ENCODE measurements at regions not wholly inside any gene's neighbourhood (a gene's known extent, or its start where the extent isn't known, plus 50 kb on each side); places are given as distances from the start of the nearest gene placed in this dataset.

DNA sequence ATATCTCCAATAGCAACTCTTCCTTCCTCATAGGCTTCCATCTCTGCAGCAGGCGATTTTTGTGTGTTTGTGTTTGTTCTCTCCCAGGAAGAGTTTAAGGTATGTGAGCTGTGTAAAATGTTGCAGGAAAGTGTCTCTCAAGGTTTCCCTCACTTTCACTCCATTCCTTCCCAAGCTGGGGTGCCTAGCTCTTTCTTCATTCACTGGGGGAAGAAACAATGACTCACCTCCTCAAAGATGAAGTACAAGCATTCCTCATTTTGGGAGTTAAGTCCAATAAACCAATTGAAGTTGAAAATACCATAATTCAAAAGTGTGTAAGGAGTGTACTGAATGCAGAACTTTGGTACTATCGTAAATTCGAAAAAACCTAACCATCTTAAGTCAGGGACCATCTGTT is 422.7 kb upstream of the CFAP20DC start:
- no peak for DNase-seq (ENCODE audit: low read depth in 1 of 2, low spot score in 1 of 2)
- H3K27me3 ChIP-seq (ENCODE audit: insufficient read depth, poor library complexity, severe bottlenecking) = no peaks in the 10 kb centered on the region
- no peak overlapping the region for H3K27ac ChIP-seq (replicated peaks)
- no peak overlapping the region for H3K4me3 ChIP-seq (replicated peaks; ENCODE audit: insufficient read depth, low read length)
- no peak for TF ChIP-seq GABPA (IDR thresholded peaks at IDR 0.05; ENCODE audit: low read depth)
- TF ChIP-seq SPI1 (IDR thresholded peaks at IDR 0.05; ENCODE audit: borderline replicate concordance, low read depth) = no peak
- TF ChIP-seq, protein P1, sequence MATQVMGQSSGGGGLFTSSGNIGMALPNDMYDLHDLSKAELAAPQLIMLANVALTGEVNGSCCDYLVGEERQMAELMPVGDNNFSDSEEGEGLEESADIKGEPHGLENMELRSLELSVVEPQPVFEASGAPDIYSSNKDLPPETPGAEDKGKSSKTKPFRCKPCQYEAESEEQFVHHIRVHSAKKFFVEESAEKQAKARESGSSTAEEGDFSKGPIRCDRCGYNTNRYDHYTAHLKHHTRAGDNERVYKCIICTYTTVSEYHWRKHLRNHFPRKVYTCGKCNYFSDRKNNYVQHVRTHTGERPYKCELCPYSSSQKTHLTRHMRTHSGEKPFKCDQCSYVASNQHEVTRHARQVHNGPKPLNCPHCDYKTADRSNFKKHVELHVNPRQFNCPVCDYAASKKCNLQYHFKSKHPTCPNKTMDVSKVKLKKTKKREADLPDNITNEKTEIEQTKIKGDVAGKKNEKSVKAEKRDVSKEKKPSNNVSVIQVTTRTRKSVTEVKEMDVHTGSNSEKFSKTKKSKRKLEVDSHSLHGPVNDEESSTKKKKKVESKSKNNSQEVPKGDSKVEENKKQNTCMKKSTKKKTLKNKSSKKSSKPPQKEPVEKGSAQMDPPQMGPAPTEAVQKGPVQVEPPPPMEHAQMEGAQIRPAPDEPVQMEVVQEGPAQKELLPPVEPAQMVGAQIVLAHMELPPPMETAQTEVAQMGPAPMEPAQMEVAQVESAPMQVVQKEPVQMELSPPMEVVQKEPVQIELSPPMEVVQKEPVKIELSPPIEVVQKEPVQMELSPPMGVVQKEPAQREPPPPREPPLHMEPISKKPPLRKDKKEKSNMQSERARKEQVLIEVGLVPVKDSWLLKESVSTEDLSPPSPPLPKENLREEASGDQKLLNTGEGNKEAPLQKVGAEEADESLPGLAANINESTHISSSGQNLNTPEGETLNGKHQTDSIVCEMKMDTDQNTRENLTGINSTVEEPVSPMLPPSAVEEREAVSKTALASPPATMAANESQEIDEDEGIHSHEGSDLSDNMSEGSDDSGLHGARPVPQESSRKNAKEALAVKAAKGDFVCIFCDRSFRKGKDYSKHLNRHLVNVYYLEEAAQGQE (IDR thresholded peaks at IDR 0.05; ENCODE audit: insufficient replicate concordance, low read depth) = no peak
- TF ChIP-seq, protein P2, sequence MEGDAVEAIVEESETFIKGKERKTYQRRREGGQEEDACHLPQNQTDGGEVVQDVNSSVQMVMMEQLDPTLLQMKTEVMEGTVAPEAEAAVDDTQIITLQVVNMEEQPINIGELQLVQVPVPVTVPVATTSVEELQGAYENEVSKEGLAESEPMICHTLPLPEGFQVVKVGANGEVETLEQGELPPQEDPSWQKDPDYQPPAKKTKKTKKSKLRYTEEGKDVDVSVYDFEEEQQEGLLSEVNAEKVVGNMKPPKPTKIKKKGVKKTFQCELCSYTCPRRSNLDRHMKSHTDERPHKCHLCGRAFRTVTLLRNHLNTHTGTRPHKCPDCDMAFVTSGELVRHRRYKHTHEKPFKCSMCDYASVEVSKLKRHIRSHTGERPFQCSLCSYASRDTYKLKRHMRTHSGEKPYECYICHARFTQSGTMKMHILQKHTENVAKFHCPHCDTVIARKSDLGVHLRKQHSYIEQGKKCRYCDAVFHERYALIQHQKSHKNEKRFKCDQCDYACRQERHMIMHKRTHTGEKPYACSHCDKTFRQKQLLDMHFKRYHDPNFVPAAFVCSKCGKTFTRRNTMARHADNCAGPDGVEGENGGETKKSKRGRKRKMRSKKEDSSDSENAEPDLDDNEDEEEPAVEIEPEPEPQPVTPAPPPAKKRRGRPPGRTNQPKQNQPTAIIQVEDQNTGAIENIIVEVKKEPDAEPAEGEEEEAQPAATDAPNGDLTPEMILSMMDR (IDR thresholded peaks at IDR 0.05; ENCODE audit: insufficient read depth, low read length) = no peak
- no peak for TF ChIP-seq POLR2AphosphoS5 (IDR thresholded peaks at IDR 0.05; ENCODE audit: low read depth)

GRCh38 chr3:59469948-59470723 is 420.3 kb upstream of the CFAP20DC start:
- no peak for TF ChIP-seq GABPA (IDR thresholded peaks at IDR 0.05; ENCODE audit: low read depth)
- TF ChIP-seq SPI1 (IDR thresholded peaks at IDR 0.05; ENCODE audit: borderline replicate concordance, low read depth) = no peak
- TF ChIP-seq, protein P1 (IDR thresholded peaks at IDR 0.05; ENCODE audit: insufficient replicate concordance, low read depth) = no peak
- TF ChIP-seq POLR2AphosphoS5 (IDR thresholded peaks at IDR 0.05; ENCODE audit: low read depth) = no peak
- TF ChIP-seq, protein P2 (IDR thresholded peaks at IDR 0.05; ENCODE audit: insufficient read depth, low read length) = no peak
- Histone ChIP-seq H3K27ac (replicated peaks) (no peak overlapping the region), H3K27me3 (ENCODE audit: insufficient read depth, poor library complexity, severe bottlenecking) (no peaks in the 10 kb centered on the region), H3K4me3 (replicated peaks; ENCODE audit: insufficient read depth, low read length) (no peak overlapping the region)
- no peak for DNase-seq (ENCODE audit: low read depth in 1 of 2, low spot score in 1 of 2)

- TF ChIP-seq, protein P1 (IDR thresholded peaks at IDR 0.05; ENCODE audit: insufficient replicate concordance, low read depth) = no peak
- TF ChIP-seq GABPA (IDR thresholded peaks at IDR 0.05; ENCODE audit: low read depth) = no peak
- TF ChIP-seq, protein P2 (IDR thresholded peaks at IDR 0.05; ENCODE audit: insufficient read depth, low read length) = no peak
- DNase-seq (ENCODE audit: low read depth in 1 of 2, low spot score in 1 of 2) = no peak
- H3K4me3 ChIP-seq (replicated peaks; ENCODE audit: insufficient read depth, low read length) = no peak overlapping the region
- no peak overlapping the region for H3K27ac ChIP-seq (replicated peaks)
- H3K27me3 ChIP-seq (ENCODE audit: insufficient read depth, poor library complexity, severe bottlenecking) = no peaks in the 10 kb centered on the region
These were observed 417.7 kb upstream of the CFAP20DC start for GRCh38 chr3:59467476-59467875.

Data from HL-60 (cell line).